GM18507 (cell line): ENCODE measurements at regions not wholly inside any gene's neighbourhood (a gene's known extent, or its start where the extent isn't known, plus 50 kb on each side); places are given as distances from the start of the nearest gene placed in this dataset.
"Not testable (repeated sequence)": the region's sequence is repeated elsewhere in the genome, so short reads cannot be mapped to it uniquely, and the experiment has no call there.

Source experiments
- DNase-seq: peaks from one replicate; pipeline ENCODE4 v3.0.0; 2011; ENCODE audit warnings: low read depth; ENCODE audit not compliant: insufficient read length; ENCODE audit errors: extremely low spot score
- FAIRE-seq: peaks from 2 replicates; lab custom pipeline; 2011; peaks lifted over from hg19 to GRCh38; lab: Jason Lieb, UNC

GRCh38 chr4:170589597-170590191 lies 499.9 kb upstream of the AADAT start:
- DNase-seq: peak; percentile 1
- FAIRE-seq: peak; percentile 5

DNA sequence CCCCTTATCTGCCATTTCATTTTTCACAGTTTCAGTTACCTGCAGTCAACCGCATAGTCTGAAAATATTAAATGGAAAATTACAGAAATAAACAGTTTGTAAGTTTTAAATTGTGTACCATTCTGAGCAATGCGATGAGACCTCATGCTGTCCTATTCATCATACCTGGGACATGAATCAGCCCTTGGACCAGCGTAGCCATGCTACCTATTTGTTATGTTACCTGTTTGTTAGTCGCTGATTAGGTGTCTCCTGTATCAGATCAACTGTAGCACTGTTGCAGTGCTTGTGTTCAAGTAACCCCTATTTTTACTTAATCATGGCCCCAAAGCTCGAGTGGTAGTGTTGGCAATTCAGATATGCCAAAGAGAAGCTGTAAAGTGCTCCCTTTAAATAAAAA lies 492.2 kb upstream of the AADAT start:
- FAIRE-seq (no peak), DNase-seq (no peak)

GRCh38 chr4:170581322-170581721 lies 491.6 kb upstream of the AADAT start:
- no peak for DNase-seq

DNA sequence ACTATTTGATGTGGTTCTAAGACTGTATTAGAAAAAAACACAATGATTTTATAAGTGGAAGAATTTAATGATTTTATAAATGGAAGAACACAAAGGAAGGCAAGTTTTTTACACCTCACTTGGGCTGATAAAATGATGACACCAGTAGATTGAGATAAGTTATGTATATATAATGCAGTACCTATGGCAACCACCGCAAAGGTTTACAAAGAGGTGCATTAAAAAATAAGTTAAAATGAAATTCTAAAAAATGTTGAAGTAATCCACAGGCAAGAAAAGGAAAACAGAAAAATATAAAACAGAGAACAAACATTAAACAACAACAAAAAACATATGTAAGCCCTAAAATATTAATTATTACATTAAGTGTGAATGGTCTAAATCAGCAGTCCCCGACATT lies 490.9 kb upstream of the AADAT start:
- DNase-seq (no peak), FAIRE-seq (no peak)

More at GRCh38 chr4:170581322-170581721, 491.6 kb upstream of the AADAT start:
- FAIRE-seq: no peak

GRCh38 chr4:170538821-170539473 lies 449.2 kb upstream of the AADAT start:
- DNase-seq: no peak
- no peak for FAIRE-seq

DNA sequence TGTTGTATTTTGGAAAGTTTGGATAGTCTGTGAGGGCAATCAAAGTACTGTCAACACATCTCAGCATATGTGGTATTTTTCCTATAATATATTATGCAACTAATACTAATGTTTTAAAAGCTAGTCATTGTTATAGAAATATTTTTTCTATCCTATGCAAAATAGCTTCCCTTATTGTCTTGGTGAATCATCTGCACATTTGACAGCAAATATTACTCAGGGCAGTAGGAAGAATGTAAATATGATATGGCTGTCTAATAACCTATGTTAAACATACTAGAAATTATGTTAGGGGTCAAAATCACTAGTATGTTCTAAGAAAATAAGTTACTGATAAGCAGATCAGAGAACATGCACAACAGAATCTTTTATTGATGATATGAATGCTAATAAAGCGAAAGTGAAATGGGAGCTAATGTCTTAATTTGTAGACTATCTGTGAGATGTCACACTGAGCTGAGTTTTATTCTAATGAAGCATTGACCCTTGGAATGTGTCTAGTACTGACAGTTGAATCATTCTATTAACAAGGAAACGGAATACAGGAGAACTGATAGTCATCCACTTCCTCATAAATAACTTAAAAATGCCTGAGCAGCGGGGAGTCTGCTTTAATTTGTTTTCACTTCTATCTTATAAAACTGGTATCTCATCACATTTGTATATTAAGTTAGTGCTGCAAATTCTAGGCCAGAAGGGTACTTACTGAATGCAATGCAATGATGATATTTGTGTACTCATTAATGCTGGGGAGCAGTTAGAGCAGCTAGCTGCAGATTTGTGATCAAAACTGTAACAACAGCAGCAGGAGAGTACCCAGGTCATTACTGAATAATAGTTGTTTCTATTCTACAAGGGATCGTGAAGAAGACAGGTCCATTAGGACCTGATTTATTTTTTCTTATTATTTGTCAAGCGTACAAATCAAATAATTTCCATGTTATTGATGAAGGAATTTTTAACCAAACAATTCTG lies 440.3 kb upstream of the AADAT start:
- DNase-seq: no peak

DNA sequence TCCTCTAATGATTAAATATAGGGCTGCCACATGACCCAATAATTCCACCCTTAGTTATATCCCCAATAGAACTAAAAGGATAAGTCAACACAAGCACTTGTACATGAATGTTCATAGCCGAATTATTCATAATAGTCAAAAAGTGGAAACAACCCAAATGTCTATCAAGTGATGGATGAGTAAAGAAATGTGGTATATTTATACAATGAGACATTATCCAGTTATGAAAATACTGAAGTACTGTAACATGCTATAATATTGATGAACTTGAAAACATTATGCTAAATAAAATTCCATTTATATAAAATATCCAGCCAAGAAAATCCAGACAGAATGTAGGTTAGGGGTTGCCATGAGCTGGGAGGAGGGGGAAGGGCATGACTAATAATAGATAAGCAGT lies 436.7 kb upstream of the AADAT start:
- no peak for FAIRE-seq
- DNase-seq: no peak

More for the DNA sequence above, 440.3 kb upstream of the AADAT start:
- FAIRE-seq: no peak

- FAIRE-seq (no peak), DNase-seq (no peak)
Observed at GRCh38 chr4:170522427-170522970, 432.7 kb upstream of the AADAT start.

GRCh38 chr4:170497689-170498088 lies 407.9 kb upstream of the AADAT start:
- no peak for FAIRE-seq
- DNase-seq: no peak

- DNase-seq: no peak
- FAIRE-seq: no peak
Observed at GRCh38 chr4:170497112-170497511, 407.4 kb upstream of the AADAT start.

DNA sequence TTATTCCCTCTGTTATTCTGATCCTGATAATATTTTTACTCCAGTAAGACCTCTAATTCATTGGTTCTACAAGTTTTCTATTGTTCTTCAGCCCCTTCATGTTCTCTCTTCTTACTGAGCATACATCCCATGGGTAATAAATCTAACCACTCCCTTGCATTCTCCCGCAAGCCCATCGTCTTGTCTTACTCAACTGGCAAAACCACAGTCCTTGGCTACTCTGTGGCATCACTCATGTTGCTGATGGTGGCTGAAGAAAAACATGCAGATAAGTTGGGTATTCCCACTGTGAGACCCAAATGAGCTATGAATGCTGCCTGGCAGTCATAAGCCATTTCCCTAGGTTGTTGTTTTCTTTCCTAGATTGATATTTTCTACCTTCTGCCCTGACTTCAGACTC lies 402.2 kb upstream of the AADAT start:
- FAIRE-seq: no peak
- DNase-seq: no peak

DNA sequence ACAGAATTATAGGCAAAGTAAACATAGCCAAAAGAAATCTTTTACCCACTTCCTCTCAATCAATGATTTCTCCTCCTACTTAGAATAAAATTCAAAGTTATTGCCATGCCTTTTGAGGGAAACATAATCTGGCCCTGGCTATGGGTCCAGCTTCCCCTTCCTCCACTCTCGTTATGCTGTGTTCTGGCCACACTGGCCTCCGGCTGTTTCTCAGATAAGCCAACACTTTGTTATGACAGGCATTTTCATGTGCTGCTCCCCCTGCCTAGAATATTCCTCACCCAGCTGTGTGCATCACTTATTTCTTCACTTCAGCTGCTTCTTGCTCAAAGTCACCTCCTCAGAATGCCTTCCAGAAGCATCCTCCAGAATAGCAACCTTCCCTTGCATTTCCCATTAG lies 386.6 kb upstream of the AADAT start:
- no peak for DNase-seq
- no peak for FAIRE-seq

GRCh38 chr4:170465429-170465828 lies 375.7 kb upstream of the AADAT start:
- FAIRE-seq: no peak
- no peak for DNase-seq

DNA sequence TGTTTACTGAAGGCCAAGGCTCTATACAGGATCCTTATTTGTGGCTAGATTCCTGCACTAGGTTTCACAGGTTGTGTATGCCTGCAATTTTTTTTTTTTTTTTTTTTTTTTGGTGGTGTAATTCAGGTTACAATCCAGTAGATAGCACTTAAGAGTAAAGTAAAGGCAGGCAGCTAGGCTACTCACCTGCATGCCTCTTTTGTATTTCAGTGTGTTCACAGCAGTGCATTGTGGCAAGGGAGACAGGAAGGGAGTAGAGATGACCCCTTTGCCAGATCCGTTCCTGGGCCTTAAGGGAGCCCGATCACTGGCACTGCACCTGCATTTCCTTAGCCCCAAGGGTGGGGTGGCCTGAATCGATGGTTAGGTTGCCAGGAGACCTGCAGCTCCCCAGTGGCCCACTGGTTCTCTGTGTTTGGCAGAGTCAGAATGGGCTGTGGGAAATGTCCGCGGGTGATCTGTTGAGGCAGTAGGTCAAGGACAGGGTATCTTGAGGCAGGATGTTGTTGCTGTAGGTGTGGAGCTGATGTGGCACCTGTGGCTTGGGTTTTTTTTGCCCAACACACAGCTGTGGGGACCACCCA lies 374.9 kb upstream of the AADAT start:
- no peak for DNase-seq
- FAIRE-seq: no peak

- no peak for FAIRE-seq
- DNase-seq: no peak
Observed at GRCh38 chr4:170446782-170447181, 357.0 kb upstream of the AADAT start.

DNA sequence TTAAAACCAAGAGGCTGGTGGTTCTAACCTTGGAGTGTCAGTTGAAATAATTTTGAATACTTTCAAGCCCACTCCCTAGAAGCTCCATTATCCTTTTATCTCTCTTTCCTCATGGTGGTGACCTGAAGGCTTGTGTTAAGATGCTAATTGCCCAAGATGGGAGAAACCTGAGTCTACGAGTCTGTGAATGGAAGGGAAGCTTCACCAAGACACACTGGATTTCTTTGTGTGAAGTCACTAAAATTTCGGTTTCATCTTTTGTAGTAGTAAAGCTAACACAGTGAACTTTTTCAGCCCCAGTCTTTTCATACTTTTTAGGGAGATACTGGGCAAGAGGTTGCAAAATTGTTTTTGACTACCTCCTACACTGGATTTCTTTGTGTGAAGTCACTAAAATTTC lies 351.4 kb upstream of the AADAT start:
- DNase-seq, FAIRE-seq: not testable (repeated sequence)

- FAIRE-seq (no peak), DNase-seq (no peak)
Observed at GRCh38 chr4:170428929-170429328, 339.2 kb upstream of the AADAT start.

- no peak for FAIRE-seq
- DNase-seq: no peak
Observed at GRCh38 chr4:170425521-170426143, 335.9 kb upstream of the AADAT start.

GRCh38 chr4:170425040-170425439 lies 335.3 kb upstream of the AADAT start:
- FAIRE-seq (no peak), DNase-seq (no peak)
